MM.1S (cell line): ENCODE measurements at regions not wholly inside any gene's neighbourhood (a gene's known extent, or its start where the extent isn't known, plus 50 kb on each side); places are given as distances from the start of the nearest gene placed in this dataset.
A peak's percentile ranks its signal among the peaks of the same experiment; 100 is the strongest.

ENCODE experiments used
- DNase-seq: peaks from one replicate; pipeline ENCODE4 v3.0.0-alpha.2; 2015
- H2AFZ ChIP-seq: fragments of 300-600 bp; sonication (generic); 2 replicates; pipeline ENCODE4 v1.6.0; 2016; ENCODE audit warnings: antibody characterized with exemption, low read length
- H3F3A ChIP-seq: fragments of 300-600 bp; sonication (generic); 2 replicates; pipeline ENCODE4 v1.6.1; 2016; ENCODE audit warnings: mild to moderate bottlenecking, antibody characterized with exemption, low read length, moderate library complexity, mixed read lengths; ENCODE audit not compliant: insufficient read depth
- H3K27ac ChIP-seq: fragments of 300-600 bp; sonication (generic); 2 replicates; pipeline ENCODE4 v1.5.1; 2016; ENCODE audit warnings: mild to moderate bottlenecking, low read length
- H3K27me3 ChIP-seq: fragments of 300-600 bp; sonication (generic); replicated peaks from 2 replicates; pipeline ENCODE4 v1.6.0; 2016; ENCODE audit warnings: low read length; ENCODE audit not compliant: insufficient read depth
- H3K36me3 ChIP-seq: fragments of 300-600 bp; sonication (generic); replicated peaks from 2 replicates; pipeline ENCODE4 v1.6.1; 2016; ENCODE audit warnings: mild to moderate bottlenecking, low read length, mixed read lengths; ENCODE audit not compliant: insufficient read depth
- H3K4me1 ChIP-seq: fragments of 300-600 bp; sonication (generic); 2 replicates; pipeline ENCODE4 v1.6.1; 2016; ENCODE audit warnings: low read length, mixed read lengths
- H3K4me2 ChIP-seq: fragments of 300-600 bp; sonication (generic); 2 replicates; pipeline ENCODE4 v1.6.0; 2016; ENCODE audit warnings: low read depth, low read length
- H3K4me3 ChIP-seq: fragments of 300-600 bp; sonication (generic); 2 replicates; pipeline ENCODE4 v1.5.1; 2016; ENCODE audit warnings: low read length, mixed read lengths
- H3K79me2 ChIP-seq: fragments of 300-600 bp; sonication (generic); 2 replicates; pipeline ENCODE4 v1.6.1; 2016; ENCODE audit warnings: mixed run types, low read length, mixed read lengths
- H3K9ac ChIP-seq: fragments of 300-600 bp; sonication (generic); 2 replicates; pipeline ENCODE4 v1.6.1; 2016; ENCODE audit warnings: low read length, mixed read lengths
- H3K9me2 ChIP-seq: fragments of 300-600 bp; sonication (generic); replicated peaks from 2 replicates; pipeline ENCODE4 v1.6.1; 2016; ENCODE audit warnings: mild to moderate bottlenecking, low read length, mixed read lengths; ENCODE audit not compliant: insufficient read depth
- H3K9me3 ChIP-seq: fragments of 300-600 bp; sonication (generic); replicated peaks from 2 replicates; pipeline ENCODE4 v1.6.1; 2016; ENCODE audit warnings: mild to moderate bottlenecking, low read length, mixed read lengths; ENCODE audit not compliant: insufficient read depth
- H4K20me1 ChIP-seq: fragments of 300-600 bp; sonication (generic); 2 replicates; pipeline ENCODE4 v1.6.1; 2016; ENCODE audit warnings: mild to moderate bottlenecking, low read length, moderate library complexity, mixed read lengths; ENCODE audit not compliant: insufficient read depth
- EZH2 ChIP-seq: fragments of 300-600 bp; sonication (generic); optimal IDR thresholded peaks from 2 replicates; pipeline ENCODE3; 2017; ENCODE audit warnings: low read depth, mild to moderate bottlenecking, antibody characterized with exemption, low read length, mixed read lengths
- EZH2phosphoT487 ChIP-seq: fragments of 300-600 bp; sonication (generic); IDR thresholded peaks from 2 replicates; pipeline ENCODE4 v1.6.1; 2018; ENCODE audit warnings: antibody characterized with exemption, low read length
- TF ChIP-seq, protein P1 (sequence below): fragments of 300-600 bp; sonication (generic); IDR thresholded peaks from 2 replicates; pipeline ENCODE4 v1.5.1; 2016; ENCODE audit warnings: antibody characterized with exemption, low read length, mixed read lengths

GRCh38 chr10:117690359-117690758 lies 147.8 kb downstream of the EMX2 start:
- no peak overlapping the region for H2AFZ ChIP-seq
- no peak overlapping the region for H3K4me2 ChIP-seq
- H3K9me2 ChIP-seq: no peaks in the 10 kb centered on the region
- H3K9me3 ChIP-seq: no peaks in the 10 kb centered on the region
- no peak for DNase-seq
- H3K4me3 ChIP-seq: no peak overlapping the region
- H4K20me1 ChIP-seq: no peaks in the 10 kb centered on the region
- no peaks in the 10 kb centered on the region for H3K4me1 ChIP-seq
- no peak overlapping the region for H3K27ac ChIP-seq
- no peaks in the 10 kb centered on the region for H3F3A ChIP-seq
- H3K79me2 ChIP-seq: no peaks in the 10 kb centered on the region
- H3K36me3 ChIP-seq: no peaks in the 10 kb centered on the region
- no peak overlapping the region for H3K9ac ChIP-seq
- TF ChIP-seq EZH2phosphoT487: no peak
- TF ChIP-seq EZH2: no peak
- TF ChIP-seq, protein P1, sequence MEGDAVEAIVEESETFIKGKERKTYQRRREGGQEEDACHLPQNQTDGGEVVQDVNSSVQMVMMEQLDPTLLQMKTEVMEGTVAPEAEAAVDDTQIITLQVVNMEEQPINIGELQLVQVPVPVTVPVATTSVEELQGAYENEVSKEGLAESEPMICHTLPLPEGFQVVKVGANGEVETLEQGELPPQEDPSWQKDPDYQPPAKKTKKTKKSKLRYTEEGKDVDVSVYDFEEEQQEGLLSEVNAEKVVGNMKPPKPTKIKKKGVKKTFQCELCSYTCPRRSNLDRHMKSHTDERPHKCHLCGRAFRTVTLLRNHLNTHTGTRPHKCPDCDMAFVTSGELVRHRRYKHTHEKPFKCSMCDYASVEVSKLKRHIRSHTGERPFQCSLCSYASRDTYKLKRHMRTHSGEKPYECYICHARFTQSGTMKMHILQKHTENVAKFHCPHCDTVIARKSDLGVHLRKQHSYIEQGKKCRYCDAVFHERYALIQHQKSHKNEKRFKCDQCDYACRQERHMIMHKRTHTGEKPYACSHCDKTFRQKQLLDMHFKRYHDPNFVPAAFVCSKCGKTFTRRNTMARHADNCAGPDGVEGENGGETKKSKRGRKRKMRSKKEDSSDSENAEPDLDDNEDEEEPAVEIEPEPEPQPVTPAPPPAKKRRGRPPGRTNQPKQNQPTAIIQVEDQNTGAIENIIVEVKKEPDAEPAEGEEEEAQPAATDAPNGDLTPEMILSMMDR: no peak
- no peaks in the 10 kb centered on the region for H3K27me3 ChIP-seq

DNA sequence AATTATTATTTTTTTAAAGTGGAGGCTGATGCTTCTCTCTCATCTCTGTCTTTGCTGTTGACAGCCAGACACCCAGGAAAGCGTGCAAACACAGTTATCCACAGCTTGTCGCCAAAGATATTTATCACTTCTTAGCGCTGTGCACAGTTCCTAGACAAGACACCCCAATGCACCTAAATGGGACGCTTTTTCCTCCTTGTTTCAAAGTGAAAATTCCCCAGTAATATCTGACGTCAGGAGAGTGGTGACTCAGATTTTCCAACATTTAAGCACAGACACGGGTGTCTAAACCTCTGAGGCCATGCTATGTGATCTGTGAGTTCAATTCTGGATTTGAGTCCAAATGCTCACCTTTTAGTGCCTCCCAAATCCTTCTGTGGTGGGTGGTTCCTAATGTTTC lies 151.6 kb downstream of the EMX2 start:
- Histone ChIP-seq H3K27ac (no peak overlapping the region), H3K9me3 (no peaks in the 10 kb centered on the region), H3F3A (no peaks in the 10 kb centered on the region), H4K20me1 (no peaks in the 10 kb centered on the region), H3K4me3 (no peak overlapping the region), H2AFZ (no peak overlapping the region), H3K27me3 (no peaks in the 10 kb centered on the region), H3K79me2 (no peaks in the 10 kb centered on the region), H3K9ac (no peak overlapping the region), H3K36me3 (no peaks in the 10 kb centered on the region), H3K4me1 (no peaks in the 10 kb centered on the region), H3K9me2 (no peaks in the 10 kb centered on the region), H3K4me2 (no peak overlapping the region)
- DNase-seq: no peak
- no peak for TF ChIP-seq EZH2phosphoT487
- TF ChIP-seq, protein P1: no peak
- no peak for TF ChIP-seq EZH2

DNA sequence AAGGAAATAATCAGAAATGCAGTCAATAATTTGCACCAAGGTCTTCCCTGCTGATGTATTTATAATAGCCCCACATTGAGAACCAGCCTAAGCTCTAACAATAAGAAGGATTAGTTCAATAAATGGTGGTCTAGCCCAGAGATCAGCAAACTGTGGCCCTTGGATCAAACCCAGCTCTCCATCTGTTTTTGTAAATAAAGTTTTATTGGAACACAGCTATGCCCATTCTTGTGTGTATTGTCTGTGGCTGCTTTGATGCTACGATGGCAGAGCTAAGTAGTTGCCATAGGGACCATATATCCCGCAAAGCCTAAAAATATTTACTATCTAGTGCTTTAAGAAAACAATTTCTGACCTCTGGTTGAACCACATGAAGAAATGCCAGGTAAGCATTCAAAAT lies 154.9 kb downstream of the EMX2 start:
- no peak overlapping the region for H3K9ac ChIP-seq
- H3K4me2 ChIP-seq: no peak overlapping the region
- no peaks in the 10 kb centered on the region for H3K36me3 ChIP-seq
- H4K20me1 ChIP-seq: no peaks in the 10 kb centered on the region
- H3K9me3 ChIP-seq: no peaks in the 10 kb centered on the region
- TF ChIP-seq EZH2 (no peak), EZH2phosphoT487 (no peak)
- TF ChIP-seq, protein P1: no peak
- no peaks in the 10 kb centered on the region for H3F3A ChIP-seq
- DNase-seq: peak; percentile 23
- H3K27me3 ChIP-seq: no peaks in the 10 kb centered on the region
- no peaks in the 10 kb centered on the region for H3K9me2 ChIP-seq
- H2AFZ ChIP-seq: no peak overlapping the region
- H3K4me1 ChIP-seq: no peaks in the 10 kb centered on the region
- no peak overlapping the region for H3K4me3 ChIP-seq
- H3K79me2 ChIP-seq: no peaks in the 10 kb centered on the region
- no peak overlapping the region for H3K27ac ChIP-seq

DNA sequence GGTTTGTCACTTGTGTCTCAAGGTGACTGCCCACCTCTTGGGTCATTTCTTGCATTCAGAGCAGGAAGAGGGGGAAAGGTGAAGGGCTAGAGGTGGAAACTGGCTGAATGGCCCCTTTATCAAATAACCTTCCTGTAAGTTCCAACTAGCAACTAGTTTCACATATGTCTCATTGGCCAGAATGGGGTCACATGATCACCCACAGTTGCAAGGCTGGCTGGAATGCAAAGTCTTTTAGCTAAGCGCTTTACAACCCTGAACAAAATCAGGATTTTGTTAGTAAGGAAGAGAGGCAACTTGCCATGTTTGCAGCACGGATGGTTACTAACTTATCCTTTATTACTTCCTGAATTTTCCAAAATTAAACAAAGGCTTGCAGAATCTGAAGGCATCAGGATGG lies 156.3 kb downstream of the EMX2 start:
- H3K27me3 ChIP-seq: no peaks in the 10 kb centered on the region
- H3K36me3 ChIP-seq: no peaks in the 10 kb centered on the region
- no peak for DNase-seq
- H3K27ac ChIP-seq: no peak overlapping the region
- H3K79me2 ChIP-seq: no peaks in the 10 kb centered on the region
- no peaks in the 10 kb centered on the region for H3F3A ChIP-seq
- TF ChIP-seq EZH2 (no peak), EZH2phosphoT487 (no peak)
- TF ChIP-seq, protein P1: no peak
- no peaks in the 10 kb centered on the region for H3K9me2 ChIP-seq
- H3K9ac ChIP-seq: no peak overlapping the region
- H4K20me1 ChIP-seq: no peaks in the 10 kb centered on the region
- no peak overlapping the region for H3K4me2 ChIP-seq
- no peak overlapping the region for H2AFZ ChIP-seq
- no peaks in the 10 kb centered on the region for H3K9me3 ChIP-seq
- H3K4me1 ChIP-seq: no peaks in the 10 kb centered on the region
- H3K4me3 ChIP-seq: no peak overlapping the region
